CD4-positive, alpha-beta T cell treated with Interleukin-4 for 1 hour (primary cell): ENCODE measurements at regions not wholly inside any gene's neighbourhood (a gene's known extent, or its start where the extent isn't known, plus 50 kb on each side); places are given as distances from the start of the nearest gene placed in this dataset.
"Not testable (repeated sequence)": the region's sequence is repeated elsewhere in the genome, so short reads cannot be mapped to it uniquely, and the experiment has no call there.

Experiments
- DNase-seq, 2 donors: peaks; one replicate each; pipeline ENCODE4 v3.0.0-alpha.2; 2020 to 2022

DNA sequence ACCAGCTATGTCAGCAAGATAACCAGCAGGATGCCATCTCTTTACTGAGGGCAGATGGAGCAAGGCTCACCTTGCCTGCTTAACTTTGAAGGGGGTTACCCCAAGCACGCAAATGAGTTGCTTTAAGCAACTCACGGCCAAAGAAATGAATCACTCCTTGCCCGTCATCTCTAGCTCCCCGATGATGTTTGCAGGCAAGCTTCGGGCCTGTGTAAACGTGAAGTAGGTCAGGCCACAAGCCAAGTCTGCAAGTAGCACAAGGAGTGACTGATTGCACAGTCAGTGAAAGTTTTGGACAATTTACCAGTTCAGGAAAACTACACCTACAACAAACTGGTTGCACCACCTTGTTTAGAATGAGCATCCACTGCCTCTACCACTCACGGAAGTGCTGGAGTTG is 699.7 kb upstream of the TBX3 start:
- no peak for DNase-seq

DNA sequence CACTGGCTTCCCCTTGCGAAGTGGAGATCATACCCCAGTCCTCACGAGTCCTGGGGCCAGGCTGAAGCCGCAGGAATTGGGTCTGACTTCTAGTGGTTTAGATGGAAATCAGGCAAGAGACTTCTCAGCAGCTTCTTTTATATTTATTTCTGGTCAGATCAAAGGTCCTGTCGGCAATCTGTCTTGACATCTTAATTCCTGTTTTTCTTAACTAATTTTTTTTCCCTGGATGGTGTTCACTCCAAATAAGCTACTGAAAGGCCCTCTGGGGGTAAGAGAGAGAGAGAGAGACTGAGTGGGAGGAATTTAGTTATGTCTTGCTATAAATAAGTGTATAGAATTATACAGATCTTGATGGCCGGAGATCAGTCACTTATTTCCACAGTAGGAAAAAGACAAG is 698.7 kb upstream of the TBX3 start:
- DNase-seq: no peak

DNA sequence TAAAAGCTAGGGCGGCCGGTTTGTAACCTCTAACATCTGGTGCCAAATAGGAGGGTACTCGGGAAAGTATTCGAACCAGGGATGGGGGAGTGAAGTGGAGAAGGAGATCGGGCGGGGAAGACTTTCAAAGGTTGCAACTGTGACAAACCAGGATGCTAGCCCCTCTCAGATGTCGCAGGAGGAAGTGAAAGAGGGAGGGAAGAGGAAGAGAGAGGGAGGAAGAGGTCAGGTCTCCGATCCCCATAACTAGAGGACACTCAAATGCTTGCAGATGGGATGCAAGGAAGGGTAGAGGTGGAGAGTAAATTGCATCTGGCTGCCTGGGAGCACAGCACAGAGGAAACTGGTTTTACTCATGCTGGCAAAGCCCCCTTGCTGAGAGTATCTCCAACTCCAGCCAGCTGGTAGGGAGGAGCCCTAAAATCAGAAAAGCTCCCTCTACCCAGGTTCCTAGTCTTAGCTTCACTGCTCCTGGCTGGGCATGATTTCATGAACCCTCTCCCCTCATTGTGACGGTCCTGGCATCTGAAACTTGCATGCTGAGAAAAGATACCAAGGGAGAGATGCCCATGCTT is 696.7 kb upstream of the TBX3 start:
- no peak for DNase-seq

DNA sequence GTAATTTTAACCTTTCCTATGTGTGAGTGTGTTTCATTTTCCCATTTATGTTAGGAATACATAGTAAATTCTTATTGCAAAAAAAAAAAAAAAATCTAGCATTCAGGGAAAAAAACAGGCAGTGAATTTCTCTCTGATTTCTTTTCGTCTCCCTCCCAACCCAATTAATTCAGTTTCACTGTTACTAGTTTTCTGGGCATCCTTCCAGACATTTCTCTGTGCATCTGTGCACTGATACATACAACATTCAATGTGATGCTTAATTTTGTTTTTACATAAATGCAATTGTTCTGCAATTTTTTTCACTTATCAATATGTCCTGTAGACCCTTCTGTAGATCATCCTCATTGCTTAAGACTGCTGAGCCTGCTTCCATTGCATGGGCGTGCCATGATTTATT is 694.3 kb upstream of the TBX3 start:
- DNase-seq: no peak

DNA sequence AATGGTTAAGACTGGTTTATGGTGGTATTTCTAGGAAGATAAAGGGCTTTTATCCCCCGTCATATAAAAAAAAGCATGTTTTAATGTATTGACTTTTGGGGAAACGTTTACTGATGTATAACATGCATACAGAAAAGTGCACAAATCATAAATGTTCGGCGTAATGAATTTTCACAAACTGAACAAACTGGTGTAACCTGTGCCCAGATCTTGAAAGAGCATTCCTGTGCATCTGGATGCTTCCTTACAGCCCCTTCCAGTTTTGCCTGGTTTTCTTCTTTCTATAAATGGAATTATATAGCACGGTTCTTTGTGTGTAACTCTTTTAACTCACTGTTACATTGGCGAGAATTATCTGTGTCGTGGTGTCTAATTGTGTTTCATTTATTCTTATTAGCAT is 693.8 kb upstream of the TBX3 start:
- no peak for DNase-seq

DNA sequence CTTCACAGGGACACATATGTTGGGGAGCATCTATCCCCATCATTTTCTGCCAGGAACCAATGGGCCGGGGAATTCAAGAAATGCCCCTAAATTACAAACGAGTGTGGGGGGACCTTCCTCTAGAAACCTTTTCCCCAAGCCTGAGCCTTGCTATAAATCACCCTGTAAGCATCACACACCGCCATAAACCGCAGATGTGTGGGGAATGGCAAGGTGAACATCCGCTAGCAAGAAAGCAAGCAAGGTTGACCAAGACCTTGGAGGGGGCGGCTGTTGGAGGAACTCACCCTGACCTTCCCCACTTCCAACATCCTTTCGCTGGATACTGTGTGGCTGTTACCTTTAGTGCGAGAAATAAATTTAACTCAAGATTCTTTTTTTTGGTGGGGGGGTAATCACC is 693.3 kb upstream of the TBX3 start:
- no peak for DNase-seq

DNA sequence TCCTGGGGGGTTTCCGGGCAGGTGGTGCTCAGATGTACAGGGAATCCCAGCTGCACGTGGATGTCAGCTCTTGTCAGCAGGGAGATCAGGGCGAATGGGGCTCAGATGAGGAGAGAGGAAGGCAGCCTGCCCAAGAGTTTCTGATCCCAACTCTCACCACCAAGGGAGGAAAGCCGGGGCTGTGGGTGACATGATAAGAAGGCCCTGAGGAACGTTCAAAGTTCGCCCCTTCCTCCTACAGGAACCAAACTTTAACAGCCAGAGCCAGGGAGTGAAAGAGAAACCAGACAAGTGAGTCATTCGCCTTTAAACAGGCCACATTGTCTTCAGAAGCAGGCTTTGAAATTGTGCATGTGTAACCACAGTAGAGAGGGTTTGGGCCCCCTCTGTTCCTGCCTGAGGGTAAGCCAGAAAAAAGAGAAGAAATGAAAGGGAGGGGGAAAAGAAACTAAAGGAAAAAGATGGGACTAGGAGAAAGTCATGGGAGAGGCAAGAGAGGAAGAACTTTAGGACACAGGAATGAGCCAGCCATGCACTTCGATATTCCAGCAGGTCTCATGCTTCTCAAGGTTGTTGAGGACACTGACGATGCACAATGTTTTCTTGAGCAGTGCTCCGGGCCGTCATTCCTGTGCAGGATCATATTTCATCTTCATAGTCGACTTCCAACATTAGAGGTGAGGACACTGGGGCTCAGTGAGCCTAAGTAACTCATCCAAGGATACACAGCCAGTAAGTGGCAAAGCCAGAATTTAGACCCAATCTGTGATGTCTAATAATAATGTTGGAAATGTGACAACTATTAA is 691.4 kb upstream of the TBX3 start:
- no peak for DNase-seq

DNA sequence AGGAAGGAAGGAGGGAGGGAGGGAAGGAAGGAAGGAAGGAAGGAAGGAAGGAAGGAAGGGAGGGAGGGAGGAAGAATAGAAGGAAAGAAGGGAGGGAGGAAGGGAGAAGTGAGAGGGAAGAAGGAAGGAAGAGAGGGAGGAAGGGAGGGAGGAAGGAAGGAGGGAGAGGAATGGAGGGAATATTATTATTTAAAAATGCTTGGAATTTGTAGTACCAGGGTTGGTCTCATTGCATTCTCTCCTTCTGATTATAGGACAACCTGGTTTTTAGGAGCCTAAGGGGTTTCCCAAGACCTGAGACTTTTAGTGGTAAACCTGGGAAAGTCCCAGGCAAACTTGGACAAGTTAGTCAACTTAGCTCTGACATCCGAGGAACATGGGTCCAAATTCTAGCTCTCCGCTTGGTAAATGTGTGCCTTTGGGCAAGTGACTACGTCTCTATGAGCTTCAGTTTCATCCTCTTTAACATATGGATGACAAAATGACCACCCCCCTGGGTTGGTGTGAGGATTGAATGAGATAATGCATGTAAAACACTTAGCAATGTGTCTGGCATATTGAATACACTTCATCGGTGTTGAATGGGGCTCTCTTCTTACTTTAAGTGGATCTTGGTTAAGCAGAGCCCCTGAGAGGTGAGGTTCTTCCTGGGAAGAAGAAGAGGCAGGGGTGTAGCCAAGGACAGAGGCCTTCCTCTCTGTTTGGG is 690.7 kb upstream of the TBX3 start:
- DNase-seq: no peak

DNA sequence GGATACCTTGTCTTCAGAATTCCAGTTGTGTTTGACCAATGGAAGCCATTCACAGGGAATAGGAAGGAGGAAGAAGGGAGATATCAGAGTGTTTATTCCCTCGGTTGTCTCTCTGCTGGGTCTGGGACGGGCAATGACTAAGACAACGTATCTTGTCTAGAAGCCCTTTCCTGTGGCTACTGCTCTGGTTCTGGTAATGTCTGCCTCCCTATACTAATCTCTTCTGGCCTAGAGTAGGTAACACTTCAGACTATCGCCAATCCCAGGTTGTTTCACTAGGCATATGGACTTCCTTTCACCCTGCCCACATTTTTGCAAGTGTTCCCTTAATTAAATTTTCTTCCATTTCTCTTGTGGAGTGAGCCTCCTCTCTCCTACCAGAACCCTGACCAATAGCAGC is 687.7 kb upstream of the TBX3 start:
- DNase-seq: no peak

DNA sequence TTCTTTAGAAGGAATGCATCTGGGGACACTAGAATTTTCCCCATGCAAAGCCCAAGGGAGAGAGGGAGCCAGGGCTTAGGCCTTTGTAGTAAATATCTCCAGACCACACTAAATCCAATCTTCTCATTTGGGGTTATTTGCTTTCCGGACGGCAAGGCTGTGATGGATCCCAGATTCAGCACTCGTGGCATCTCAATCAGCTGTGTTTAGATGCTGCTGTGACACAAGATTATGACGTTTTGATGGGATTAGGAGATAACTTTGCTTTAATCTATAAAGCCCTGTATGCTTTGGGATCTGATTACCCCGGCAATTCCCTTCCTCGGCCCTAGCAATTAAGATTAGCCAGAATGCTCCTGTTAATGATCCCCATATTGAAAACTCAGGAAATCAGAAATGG is 686.7 kb upstream of the TBX3 start:
- no peak for DNase-seq

DNA sequence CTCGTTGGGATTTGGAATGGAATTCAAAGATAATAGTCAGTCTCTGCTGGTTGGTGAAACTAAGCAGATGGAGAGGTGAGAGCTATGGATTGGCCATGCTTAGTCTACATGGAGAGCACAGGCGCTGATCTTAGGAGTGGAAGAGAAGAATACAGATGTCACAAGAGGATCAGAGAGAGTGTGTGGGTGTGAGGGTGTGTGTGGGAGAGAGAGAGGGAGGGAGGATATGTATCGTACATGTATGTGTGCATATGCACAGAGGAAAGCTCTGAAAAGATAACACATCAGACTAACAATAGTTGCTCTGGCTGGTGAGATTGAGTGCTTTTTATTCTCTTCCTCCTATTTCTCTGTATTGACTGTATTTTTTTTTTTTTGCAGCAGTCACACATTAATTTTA is 686.2 kb upstream of the TBX3 start:
- DNase-seq: no peak

DNA sequence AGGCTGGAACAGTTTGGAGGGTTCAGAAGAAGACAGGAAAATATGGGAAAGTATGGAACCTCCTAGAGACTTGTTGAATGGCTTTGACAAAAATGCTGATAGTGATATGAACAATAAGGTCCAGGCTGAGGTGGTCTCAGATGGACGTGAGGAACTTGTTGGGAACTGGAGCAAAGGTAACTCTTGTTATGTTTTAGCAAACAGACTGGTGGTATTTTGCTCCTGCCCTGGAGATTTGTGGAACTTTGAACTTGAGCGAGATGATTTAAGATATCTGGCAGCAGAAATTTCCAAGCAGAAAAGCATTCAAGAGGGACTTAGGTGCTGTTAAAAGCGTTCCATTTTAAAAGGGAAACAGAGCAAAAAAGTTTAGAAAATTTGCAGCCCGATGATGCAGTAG is 682.3 kb upstream of the TBX3 start:
- DNase-seq: not testable (repeated sequence)

DNA sequence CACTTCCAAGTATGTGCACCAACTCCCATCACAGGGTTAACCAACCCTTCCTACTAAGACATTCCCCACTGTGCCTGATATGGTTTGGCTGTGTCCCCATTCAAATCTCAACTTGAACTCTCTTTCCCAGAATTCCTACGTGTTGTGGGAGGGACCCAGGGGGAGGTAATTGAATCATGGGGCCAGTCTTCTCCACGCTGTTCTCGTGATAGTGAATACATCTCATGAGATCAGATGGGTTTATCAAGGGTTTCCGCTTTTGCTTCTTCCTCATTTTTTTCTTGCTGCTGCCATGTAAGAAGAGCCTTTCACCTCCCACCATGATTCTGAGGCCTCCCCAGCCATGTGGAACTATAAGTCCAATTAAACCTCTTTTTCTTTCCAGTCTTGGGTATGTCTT is 681.8 kb upstream of the TBX3 start:
- not testable (repeated sequence) for DNase-seq

DNA sequence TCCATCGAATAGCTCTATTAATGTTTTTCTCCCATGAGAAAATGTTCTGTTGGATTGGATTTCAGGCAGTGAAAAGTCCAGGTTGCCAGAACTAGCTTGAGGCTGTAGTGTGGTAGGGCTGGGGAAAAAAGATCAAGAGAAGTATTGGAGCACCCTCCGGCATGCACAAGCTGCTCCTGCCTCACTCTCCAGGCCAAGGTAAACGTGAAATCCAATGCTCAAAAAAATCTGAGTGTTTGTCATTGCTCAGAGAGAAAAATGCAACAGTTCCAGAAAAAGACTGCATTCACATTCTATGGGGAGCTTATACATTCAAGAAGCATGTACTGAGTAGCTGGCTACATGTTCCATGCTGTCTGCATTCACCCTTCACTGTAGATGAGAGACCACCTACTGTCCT is 680.9 kb upstream of the TBX3 start:
- no peak for DNase-seq

DNA sequence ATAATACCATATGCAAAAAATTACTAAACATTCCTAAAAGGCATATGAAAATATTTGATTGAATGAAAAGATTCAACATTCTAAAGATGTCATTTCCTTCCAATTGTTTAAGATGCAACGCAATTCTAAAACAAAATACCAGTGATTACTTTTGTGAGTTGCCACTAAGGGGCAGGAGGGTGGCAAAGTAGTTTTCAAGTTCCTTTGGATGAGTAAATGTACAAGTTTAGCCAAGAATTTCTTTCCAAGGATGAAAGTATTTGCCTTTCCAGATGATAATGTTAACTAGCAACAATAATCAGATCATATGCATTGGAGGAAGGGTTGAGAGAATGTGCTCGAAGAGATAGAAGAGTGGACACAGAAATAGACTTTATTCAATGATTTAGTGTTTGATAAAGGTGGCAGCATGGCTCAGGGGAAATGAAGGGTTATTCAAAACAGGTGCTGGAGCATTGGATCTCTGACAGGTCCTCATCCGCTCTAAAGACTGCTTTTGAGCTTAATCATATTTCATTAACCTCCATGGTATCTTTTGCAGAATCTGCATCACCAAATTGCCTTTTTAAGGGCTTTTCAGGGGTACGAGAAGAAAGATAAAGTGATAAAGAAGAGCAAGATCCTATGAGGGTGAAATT is 678.5 kb upstream of the TBX3 start:
- no peak for DNase-seq

DNA sequence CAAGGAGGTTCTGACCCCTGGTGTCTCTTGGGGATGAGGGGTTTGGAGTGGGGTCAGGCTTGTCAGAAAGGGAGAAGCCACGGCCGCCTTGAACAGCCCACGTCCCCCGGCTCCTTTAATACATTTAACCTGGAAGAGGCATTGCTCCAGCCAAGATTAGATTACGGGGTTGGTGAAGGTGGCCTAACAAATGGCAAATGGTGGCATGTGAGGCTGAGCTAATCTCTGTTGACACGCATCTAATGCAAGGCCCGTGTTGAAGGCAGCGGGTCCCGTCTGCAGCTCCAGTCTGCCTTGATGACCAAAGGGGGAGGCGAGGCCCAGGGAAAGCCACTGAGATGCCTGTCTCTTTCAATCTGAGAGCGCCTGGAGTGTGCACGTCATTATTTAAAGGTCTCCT is 673.7 kb upstream of the TBX3 start:
- no peak for DNase-seq

DNA sequence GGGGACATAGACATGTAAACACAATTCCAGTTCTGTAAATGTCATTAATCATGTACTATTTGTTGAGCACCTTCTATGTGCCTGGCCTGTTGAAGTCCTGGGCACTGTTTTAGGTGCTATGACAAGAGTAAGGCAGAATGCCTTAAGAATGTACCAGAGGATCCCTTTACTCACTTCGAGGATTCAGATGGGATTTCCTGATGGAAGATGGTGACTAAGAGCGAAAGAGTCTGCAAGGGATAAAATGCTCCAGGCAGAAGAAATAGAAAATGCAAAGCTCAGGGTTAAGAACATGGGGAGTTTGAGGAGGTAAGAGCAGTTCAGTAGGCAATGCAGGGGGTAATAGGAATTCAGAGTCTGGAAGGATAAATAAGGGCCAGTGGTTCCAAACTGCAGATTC is 671.3 kb upstream of the TBX3 start:
- DNase-seq: no peak

DNA sequence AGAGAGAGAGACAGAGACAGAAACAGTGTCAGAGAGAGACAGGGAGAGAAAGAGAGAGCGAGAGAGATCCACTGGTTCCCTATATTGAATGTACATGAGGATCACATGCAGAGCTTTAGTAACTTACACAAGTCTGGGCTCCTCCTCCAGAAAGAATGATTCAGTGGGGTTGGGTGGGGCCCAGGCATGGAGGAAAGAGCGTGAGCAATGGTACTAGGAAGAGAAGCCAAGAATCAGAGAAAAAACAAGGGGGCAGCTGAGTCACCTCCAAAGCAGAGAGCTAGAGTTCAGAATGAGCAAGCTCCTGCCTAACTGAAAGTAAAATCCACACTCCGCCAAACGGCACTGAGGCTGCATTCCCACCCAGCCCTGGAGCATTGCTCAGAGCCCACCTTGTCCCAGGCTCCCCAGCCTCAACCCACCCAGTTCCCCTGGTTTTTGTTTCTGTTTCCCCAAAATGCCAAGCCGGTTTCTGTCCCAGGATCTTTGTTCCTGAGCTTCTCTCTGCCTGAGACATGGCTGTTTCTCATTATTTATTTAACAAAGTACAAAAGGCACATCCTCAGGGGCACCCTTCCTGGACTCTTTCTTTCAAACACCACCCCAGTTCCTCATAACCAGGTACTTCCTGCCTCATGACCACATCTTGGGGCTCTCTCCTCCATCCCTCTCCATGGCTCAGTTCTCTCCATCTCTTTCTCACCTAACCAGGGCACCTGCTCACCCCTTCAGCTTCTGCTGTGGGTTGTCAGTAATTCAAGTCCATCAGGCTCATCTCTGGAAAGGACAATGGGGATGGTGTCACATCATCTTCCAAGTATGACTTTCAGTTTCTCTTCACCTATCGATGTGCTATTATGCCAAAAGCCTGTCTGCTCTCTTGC is 670.3 kb upstream of the TBX3 start:
- DNase-seq: no peak

DNA sequence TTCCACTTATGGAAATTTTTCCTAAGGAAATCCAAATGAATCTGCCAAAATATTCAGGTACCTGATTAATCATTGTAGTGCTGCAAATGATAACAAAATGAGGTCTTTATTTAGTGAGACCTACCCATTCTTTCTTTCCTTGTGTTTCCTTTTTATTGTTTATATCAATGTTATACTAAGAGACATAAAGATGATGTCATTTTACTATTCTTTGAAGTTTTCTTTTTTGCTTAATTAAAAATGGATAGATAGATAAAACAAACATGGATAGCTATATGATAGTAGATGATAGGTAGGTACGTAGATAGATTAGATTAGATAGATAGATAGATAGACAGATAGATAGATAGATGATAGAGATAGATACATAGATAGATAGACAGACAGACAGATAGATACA is 669.5 kb upstream of the TBX3 start:
- DNase-seq: no peak

DNA sequence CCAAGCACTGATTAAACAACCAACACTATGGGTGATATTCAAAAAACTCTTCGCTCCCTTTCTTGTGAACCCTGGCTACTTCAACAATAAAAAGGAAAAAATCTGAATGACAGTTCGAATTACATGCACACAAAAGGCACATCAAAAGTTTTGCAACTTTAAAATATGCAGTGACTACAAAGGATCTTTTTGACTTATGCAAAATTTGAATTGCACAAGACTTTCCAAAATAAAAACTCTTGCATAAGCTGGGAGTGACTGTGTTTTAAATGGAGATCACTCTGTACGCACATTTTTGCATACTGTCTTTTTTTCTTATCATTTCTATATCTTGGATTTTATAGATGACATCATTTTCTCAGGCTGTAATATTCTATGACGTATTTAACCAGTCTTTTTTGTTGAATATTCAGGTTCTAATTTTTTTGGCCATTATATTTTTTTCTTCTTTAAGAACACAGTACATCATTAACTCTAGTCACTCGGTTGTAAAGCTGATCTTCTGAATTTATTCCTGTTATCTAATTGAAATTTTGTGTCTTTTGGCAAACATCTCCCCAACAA is 667.6 kb upstream of the TBX3 start:
- DNase-seq: no peak

DNA sequence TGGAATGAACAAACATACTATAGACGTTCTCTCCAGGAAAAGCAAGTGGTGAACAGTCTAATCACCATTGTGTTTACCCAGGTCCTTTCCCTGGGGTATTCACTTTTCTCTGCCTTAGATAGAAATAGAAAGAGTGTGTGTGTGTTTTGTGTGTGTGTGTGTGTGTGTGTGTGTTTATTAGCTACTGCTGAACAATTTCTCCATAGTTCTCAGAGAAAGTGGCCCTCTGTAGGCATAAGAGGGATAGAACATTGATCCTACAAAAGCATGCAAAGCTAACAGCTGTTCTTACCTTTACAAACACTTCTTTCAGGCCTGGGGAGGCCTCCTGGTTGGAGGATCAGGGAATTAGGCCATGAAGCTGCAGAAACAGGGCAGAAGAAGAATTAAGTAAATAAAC is 665.7 kb upstream of the TBX3 start:
- DNase-seq: no peak

DNA sequence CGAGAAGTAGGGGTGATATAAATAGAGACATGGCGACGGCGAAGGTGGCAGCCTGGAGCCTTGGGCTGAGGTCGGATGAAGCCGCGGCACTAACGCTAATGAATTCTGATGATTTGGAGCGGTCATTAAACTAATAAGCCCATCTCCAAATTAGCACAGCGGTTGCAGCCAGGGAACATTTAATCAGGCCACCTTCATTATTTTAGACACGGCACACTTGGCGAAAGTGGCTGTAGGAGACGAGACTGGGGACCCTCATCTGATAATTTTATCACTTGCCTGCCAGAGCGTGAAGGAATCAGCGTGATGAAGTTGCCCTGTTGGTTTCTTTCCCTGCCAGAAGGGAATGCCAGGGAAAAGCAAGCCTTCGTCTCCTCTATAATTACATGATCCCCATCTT is 664.3 kb upstream of the TBX3 start:
- DNase-seq: no peak

DNA sequence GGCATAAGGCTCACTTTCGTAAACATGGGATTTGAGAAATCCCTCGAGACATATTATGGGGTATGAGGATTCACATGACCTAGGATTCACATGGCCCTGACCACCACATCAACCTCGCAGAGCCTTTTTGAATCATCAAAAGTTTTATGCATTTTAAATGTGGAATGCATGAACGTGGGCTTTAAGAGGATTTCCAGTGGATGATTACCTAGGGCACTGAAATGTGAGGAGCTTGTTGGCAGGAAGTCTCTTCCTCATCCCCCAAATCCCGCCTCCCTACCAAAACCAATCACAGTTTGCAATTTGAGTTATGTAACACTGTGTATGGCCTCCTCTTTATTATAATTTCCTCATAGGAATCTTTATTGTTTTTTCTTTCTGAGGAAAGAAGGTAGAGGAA is 659.6 kb upstream of the TBX3 start:
- no peak for DNase-seq
